GM19238 (cell line): ENCODE measurements at regions not wholly inside any gene's neighbourhood (a gene's known extent, or its start where the extent isn't known, plus 50 kb on each side); places are given as distances from the start of the nearest gene placed in this dataset.

Experiments
- DNase-seq: peaks from one replicate; pipeline ENCODE4 v3.0.0; 2011; ENCODE audit warnings: low spot score; ENCODE audit not compliant: insufficient read length

- no peak for DNase-seq
Observed at GRCh38 chr4:116438981-116439729, 646.2 kb downstream of the TRAM1L1 start.

- no peak for DNase-seq
Observed at GRCh38 chr4:116438417-116438816, 647.0 kb downstream of the TRAM1L1 start.

DNA sequence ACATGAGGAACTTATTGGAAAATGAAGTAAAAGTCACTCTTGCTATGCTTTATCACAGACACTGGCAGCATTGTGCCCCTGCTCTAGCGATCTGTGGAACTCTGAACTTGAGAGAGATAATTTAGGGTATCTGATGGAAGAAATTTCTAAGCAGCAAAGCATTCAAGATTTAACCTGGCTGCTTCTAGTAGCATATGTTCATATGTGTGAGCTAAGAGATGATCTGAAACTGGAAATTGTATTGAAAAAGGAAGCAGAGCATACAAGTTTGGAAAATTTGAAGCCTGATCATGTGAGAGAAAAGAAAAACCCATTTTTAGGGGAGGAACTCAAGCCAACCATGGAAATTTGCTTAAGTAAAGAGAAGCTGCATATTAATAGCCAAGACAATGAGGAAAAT is 657.7 kb downstream of the TRAM1L1 start:
- DNase-seq, result no peak

- DNase-seq, result no peak
Observed at GRCh38 chr4:116413222-116413621, 672.2 kb downstream of the TRAM1L1 start.

DNA sequence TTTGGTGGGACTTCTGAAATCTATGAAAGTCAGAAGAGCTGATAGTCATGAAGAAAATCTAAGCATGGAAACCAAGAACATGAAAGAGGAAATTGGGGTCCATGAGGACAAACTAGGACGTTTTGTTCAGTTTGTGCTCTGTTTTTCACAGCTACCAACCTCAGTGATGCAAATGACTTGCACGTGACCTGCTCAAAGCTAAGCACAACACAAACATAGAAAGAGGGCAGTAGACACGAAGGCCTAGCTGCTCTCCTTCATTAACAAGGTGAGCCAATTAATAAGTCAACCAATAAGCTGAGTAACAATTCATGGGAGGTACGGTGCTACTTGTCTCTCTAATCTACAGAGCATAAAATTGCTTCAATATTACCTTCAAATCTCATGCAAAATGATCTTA is 684.1 kb downstream of the TRAM1L1 start:
- no peak for DNase-seq

DNA sequence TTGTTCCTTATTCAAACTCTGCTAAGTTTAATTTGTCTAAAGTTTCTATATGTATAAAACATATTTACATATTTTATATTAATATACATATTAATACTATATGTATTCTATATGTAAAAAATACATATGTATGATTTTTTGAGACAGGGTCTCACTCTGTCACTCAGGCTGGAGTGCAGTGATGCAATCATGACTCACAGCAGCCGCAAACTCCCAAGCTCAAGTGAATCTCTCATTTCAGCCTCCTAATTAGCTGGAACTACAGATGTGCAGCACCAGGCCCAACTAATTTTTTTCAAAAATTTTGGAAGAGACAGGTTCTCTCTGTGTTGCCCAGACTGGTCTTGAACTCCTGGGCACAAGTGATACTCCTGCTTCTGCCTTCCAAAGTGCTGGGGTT is 684.9 kb downstream of the TRAM1L1 start:
- DNase-seq, result no peak

GRCh38 chr4:116397714-116398113 is 687.7 kb downstream of the TRAM1L1 start:
- DNase-seq, result no peak

GRCh38 chr4:116397291-116397690 is 688.1 kb downstream of the TRAM1L1 start:
- no peak for DNase-seq

- DNase-seq, result no peak
Observed at GRCh38 chr4:116395408-116395807, 690.0 kb downstream of the TRAM1L1 start.

- DNase-seq, result no peak
Observed at GRCh38 chr4:116391020-116391419, 694.4 kb downstream of the TRAM1L1 start.

DNA sequence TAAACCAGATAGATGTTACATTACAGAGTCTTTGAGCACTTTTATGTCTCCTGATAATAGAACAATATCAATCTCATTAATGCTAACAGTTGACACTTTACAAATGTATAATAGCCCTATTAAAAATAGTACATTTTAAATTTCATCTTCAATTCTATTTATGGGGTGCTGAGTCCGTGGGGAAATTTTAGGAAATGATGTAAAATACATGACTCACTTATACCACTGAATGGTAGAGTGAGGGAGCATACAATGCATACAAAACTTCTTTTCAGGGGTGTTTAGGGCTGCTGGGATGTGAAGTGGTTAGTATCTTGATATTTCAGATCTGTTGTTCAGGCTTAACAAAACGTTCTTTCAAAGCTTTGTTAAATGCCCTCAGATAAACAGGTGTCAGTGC is 696.2 kb downstream of the TRAM1L1 start:
- DNase-seq, result no peak

DNA sequence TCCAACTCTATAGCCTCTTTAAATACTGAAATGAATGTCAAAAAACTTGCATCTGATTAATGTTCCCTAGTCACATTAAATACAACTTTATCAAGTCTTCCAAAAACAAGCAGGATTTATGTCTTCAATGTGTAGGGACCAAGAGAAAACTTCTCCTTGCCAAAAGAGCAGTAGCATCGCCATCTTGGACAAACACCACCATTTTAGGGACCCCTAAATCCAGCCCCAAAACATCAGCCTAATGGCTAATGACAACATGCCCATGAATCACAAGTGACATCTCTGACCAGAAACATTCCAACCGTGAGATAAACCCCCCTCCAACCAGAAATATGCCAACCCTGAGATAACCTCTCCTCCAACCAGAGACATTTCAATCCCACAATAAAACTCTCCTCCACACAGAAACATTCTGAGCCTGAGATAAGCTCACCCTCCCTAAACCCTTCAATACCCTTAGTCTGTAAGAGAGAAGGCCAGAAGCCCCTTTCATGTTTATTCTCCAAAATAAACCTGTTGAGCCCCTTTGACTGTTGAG is 697.4 kb downstream of the TRAM1L1 start:
- no peak for DNase-seq

- DNase-seq, result no peak
Observed at GRCh38 chr4:116386856-116387255, 698.5 kb downstream of the TRAM1L1 start.

GRCh38 chr4:116385583-116385982 is 699.8 kb downstream of the TRAM1L1 start:
- DNase-seq, result no peak

DNA sequence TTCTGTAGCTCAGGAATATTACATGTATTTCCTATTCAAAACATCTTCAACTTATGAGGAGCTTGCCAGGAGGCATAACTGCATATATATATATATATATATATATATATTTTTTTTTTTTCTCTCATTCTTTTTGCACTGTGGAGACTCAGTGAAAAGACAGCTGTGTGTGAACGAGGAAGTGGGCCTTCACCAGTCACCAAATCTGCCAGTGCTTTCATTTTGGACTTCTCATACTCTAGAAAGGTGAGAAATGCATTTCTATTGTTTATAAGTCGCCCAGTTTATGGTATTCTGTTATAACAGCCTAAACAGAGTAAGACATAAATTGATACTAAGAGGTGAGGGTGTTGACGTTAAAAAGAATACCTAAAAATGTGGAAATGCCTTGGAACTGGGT is 710.6 kb downstream of the TRAM1L1 start:
- DNase-seq, result no peak

GRCh38 chr4:116362583-116362982 is 722.8 kb downstream of the TRAM1L1 start:
- DNase-seq, result no peak

- DNase-seq, result no peak
Observed at GRCh38 chr4:116361790-116362189, 723.6 kb downstream of the TRAM1L1 start.

- DNase-seq, result peak; percentile 6
Observed at GRCh38 chr4:116358633-116359222, 726.6 kb downstream of the TRAM1L1 start.

- no peak for DNase-seq
Observed at GRCh38 chr4:116357758-116358157, 727.6 kb downstream of the TRAM1L1 start.

- DNase-seq, result no peak
Observed at GRCh38 chr4:116346750-116347149, 738.6 kb downstream of the TRAM1L1 start.

DNA sequence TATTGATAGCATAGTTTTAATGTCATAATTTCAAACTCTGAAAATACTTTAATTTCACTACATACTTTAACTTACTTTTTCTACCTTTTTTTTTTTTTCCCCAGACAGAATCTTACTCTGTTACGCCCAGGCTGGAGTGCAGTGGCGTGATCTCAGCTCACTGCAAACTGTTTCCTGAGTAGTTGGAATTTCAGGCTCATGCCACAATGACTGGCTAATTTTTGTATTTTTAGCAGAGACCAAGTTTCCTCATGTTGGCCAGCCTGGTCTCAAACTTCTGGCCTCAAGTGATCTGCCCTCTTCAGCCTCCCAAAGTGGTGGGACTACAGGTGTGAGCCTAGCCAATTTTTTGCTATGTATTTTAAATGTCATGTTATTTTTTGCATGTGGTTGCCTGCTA is 741.6 kb downstream of the TRAM1L1 start:
- DNase-seq, result no peak

DNA sequence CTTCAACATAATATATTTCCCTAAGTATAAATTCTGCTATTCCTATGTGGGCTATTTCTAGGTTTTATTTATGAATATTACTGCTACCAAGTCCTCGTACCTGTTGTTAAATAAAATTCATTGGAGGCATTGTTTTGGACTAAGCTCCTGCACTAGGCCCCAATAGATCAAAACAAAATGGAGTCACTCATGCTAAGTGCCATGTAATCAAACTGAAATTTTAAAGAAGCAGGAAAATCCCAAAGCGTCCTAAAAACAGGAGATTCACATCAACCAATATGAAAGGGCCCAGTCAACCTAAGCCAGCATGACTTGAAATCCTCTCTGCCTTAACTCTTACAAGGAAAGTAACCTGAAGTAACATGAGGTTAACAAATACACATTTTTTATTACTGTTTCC is 743.2 kb downstream of the TRAM1L1 start:
- no peak for DNase-seq

GRCh38 chr4:116332508-116332907 is 752.9 kb downstream of the TRAM1L1 start:
- DNase-seq, result no peak
